ENCODE measurements at regions not wholly inside any gene's neighbourhood (a gene's known extent, or its start where the extent isn't known, plus 50 kb on each side); places are given as distances from the start of the nearest gene placed in this dataset.

GRCh38 chr7:119341822-119342221, 931.2 kb upstream of the KCND2 start:
- TF ChIP-seq CTCF (IDR thresholded peaks at IDR 0.05; ENCODE audit: insufficient read depth, low read length): no peak
- TF ChIP-seq GABPA (IDR thresholded peaks at IDR 0.05; ENCODE audit: low read depth): no peak
- no peak for TF ChIP-seq POLR2AphosphoS5 (IDR thresholded peaks at IDR 0.05; ENCODE audit: low read depth)
